HL-60/S4 (cell line): ENCODE measurements at regions not wholly inside any gene's neighbourhood (a gene's known extent, or its start where the extent isn't known, plus 50 kb on each side); places are given as distances from the start of the nearest gene placed in this dataset.

ENCODE experiments used
- in situ Hi-C: fragments of 300-500 bp; cut with MboI; formaldehyde crosslinking; loops from 2 replicates; pipeline ENCODE4 v1.14.3; 2022; ENCODE audit warnings: low sequenced_read_pairs

- in situ Hi-C loops = no loop called here
These were observed 303.0 kb upstream of the MSX2 start for GRCh38 chr5:174421408-174421805.

DNA sequence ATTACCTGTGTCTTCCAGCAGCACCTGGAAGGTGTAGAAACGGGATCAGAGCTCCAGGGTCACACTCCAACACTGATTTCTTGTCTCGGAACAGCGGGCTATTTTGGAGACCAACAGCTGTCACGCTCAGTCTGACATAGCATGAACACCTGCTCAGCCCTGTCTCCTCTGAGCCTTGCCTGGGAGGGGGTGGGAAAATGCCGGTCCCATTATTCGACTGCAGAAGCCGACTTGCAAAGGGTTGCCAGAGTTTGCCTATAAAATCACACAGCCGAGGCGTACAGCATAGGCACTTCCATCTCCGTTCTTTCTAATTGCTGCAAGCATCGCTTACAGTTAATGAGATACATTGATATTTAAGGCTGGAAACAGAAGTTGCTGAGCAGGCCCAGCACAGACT is 300.8 kb upstream of the MSX2 start:
- in situ Hi-C loops = no loop called here

- in situ Hi-C loops = no loop called here
These were observed 299.9 kb upstream of the MSX2 start for GRCh38 chr5:174424219-174425053.

DNA sequence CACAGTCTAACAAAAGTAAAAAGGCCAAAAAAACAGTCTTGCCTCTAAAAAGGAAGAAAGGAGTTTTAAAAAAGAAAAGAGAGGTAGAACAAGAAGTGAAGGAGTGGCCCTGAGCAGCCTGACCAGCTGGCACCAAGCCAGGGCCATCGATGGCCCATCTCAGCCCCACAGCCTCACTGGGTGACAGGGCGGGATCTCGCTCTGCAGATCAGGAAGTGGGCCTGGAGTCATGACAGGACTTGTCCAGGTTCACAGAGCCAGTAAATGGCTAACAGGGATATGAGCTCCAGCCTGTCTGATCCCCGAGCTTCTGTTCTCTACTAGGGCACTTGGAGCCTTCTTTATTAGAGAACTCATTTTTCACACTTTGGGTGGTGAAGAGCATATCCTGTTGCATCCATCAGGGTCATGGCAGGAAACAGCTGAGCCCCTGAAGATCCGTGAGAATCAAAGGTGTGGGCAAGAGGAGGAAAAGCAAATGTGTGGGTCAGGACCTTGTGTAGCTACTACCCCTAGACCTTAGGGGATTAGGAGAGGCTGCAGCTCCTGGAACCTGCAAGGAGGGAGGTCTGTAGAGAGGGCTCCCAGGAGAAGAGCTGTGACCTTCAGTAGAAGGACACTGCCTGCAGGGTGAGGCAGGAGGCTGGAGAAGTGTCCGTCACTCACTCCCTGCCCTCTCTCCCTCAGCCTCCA is 299.0 kb upstream of the MSX2 start:
- in situ Hi-C loops = no loop called here

DNA sequence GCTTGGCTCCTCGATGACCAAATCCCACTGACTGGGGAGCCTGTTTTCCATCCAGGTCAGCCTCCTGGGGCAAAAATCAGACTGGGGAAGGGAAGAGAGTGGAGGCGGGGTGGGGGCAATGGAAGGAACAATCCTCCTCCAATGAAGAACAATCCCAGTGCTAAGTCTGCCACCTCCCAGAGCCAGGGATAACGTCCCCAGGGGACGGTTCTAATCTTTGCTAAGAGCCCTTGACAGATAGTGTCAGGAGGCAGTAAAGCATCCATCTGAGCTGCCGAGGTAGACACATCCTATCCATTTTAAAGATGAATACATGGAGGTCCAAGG is 298.5 kb upstream of the MSX2 start:
- in situ Hi-C loops = no loop called here

DNA sequence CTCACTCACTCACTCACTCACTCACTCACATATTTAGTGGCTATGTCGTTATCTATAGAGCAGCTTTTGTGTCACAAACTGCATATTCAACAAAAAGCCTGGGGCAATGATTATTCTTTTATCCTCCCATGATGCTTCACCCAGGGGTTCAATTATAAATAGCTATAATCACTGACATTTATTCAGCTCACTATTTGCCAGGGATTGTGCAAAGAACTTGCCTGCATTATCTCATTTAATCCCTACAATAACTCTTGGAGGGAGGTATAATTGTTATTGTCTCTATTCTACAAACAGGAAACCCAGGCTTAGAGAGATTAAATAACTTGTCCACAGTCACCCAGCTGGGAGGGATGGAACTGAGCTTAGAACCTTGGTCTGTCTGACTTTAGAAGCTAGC is 298.0 kb upstream of the MSX2 start:
- in situ Hi-C loops = no loop called here

- in situ Hi-C loops = no loop called here
These were observed 297.5 kb upstream of the MSX2 start for GRCh38 chr5:174426851-174427250.

- in situ Hi-C loops = no loop called here
These were observed 297.1 kb upstream of the MSX2 start for GRCh38 chr5:174427304-174427703.

- in situ Hi-C loops = no loop called here
These were observed 295.5 kb upstream of the MSX2 start for GRCh38 chr5:174428895-174429294.

DNA sequence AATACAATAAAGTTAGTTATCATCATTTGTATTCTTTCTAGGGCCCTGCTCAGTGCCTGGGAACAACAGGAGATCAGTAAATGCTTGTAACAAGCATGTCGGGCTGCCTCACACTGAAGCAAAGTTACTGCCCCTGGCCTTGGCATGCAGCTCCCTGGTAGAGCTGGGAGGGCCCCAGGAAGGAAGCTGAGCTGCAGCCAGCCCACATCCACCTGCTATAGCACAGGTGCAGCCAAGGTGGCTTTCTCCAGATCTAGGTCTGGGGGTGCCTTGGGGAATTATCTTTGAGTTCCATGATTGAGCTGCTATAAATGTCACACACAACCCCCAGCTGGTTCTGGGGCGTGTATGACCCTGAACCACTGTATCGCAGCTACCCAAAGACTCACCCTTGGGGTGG is 293.4 kb upstream of the MSX2 start:
- in situ Hi-C loops = no loop called here

GRCh38 chr5:174431504-174431903 is 292.9 kb upstream of the MSX2 start:
- in situ Hi-C loops = no loop called here

DNA sequence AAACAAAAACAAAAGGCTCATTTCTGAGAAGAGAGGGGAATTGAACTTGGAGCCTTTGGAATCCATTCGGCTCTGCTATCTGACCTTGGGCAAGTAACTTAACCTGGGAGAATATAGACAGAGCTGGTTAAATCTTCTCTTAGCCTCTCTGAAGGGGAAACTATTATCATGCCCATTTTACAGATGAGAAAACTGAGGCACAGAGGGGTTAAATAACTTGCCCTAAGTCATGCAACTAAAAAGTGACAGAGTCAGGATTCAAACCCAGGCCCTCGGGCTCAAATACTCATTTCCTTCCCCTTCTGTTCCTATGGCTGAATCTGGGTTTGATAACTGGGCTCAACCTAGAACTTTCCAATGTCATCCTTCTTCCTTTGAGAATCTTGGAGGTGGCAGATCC is 291.3 kb upstream of the MSX2 start:
- in situ Hi-C loops = no loop called here

GRCh38 chr5:174436750-174437149 is 287.6 kb upstream of the MSX2 start:
- in situ Hi-C loops = no loop called here

DNA sequence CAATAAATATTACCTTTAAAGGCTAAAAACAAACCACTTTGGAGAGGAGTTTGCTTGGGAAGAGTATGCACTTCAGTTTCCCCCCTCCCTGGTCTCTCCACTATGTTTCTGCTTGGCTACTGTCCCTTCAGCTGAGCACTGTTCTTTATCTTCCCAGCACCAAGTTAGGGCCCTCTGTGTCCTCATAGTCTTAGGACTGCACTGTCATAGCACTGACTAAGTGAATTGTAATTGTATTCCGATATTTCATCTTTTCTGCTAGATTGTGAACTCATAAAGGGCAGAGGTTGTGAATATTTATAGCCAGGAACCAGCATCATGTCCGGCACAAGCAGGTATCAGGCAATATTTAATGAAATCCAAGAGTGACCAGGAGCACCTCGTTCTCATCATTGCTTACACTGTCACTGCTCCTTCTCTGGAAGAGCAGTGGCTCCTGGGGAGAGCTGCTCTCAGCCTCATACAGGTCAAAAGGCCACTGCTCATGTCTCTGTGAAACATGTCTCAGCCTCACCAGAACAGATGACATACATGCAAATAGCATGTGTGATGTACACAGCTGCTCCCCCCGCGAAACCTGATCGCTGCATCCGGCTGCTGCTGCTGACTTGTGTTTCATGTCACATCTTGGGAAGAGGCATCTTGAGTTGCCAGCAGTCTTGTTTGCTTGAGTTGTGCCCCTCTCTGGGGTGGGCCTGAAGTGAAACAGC is 279.7 kb upstream of the MSX2 start:
- in situ Hi-C loops = no loop called here

- in situ Hi-C loops = no loop called here
These were observed 277.9 kb upstream of the MSX2 start for GRCh38 chr5:174446446-174446845.

GRCh38 chr5:174446988-174447387 is 277.4 kb upstream of the MSX2 start:
- in situ Hi-C loops = no loop called here

DNA sequence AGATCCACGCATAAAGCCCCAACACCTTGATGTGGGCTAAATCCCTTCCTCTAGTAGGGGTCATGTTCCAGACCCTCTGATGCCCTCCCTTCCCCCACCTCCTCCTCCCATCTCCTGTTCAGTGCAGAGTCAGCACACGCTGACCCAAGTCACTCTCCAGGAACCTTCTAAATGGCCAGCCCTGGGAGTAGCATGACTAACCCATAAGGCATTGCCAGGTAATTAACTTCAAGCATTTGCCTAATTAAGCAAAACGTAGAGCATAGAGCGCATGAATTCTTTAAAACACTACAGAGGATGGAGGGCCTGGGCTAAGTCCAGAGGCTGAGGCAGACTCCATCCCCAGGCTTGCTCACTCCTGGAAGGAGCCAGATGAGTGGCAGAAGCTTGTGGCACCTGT is 276.3 kb upstream of the MSX2 start:
- in situ Hi-C loops = no loop called here

GRCh38 chr5:174448662-174449061 is 275.7 kb upstream of the MSX2 start:
- in situ Hi-C loops = no loop called here

GRCh38 chr5:174453690-174454089 is 270.7 kb upstream of the MSX2 start:
- in situ Hi-C loops = no loop called here

DNA sequence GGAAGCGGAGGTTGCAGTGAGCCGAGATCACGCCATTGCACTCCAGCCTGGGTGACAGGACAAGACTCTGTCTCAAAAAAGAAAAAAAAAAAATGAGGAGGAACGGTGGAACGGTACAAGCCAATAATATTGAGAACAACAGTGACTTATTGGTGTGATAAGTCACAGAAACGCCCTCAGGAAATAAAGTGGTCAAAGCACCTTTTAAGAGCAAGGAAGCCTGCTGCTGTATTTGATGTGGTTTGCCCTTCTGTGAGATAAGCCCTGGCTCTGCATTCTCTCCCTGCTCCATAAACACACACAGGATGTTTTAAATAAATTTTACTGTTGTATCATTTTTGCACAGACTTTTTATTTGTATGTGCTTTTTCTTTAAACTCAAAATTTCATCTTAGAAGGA is 269.9 kb upstream of the MSX2 start:
- in situ Hi-C loops = no loop called here

GRCh38 chr5:174454890-174455289 is 269.5 kb upstream of the MSX2 start:
- in situ Hi-C loops = no loop called here

GRCh38 chr5:174455301-174455700 is 269.1 kb upstream of the MSX2 start:
- in situ Hi-C loops = no loop called here
